ENCODE measurements at regions not wholly inside any gene's neighbourhood (a gene's known extent, or its start where the extent isn't known, plus 50 kb on each side); places are given as distances from the start of the nearest gene placed in this dataset.

- TF ChIP-seq CTCF (IDR thresholded peaks at IDR 0.05) (no peak), ZSCAN20 (CRISPR knock-in tag; IDR thresholded peaks at IDR 0.05) (no peak)
Observed at GRCh38 chr5:56048124-56048523, 53.4 kb upstream of the IL6ST start.

Measured in A549 (cell line).